ENCODE measurements at regions not wholly inside any gene's neighbourhood (a gene's known extent, or its start where the extent isn't known, plus 50 kb on each side); places are given as distances from the start of the nearest gene placed in this dataset.

DNA sequence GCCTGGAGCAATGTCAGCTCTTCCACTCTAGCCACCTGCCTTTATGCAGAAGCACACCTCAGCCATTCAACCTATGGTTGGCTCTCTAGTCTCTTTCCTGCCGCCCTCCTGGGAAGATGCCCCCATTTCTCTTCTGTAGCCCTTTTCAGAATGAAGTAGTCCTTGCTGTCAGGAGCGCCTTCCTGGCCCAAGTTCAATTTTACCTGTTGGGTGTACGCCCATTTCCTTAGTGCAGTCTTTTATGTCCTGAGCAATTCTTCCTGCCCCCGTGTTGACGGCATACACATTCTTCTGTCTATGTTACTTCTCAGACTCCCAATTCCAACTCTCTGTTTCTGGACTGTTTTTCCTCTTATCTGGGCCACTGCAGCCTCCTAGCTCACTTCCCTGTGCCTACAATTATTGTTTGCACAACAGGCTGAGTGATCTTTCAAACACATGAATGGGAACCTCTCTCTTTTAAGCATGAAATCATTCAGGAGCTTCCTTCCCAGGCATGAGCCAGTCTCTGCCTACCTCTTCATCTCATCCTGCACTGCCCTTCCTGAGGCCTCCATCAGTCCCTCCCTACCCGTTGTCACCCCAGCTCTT lies 389.2 kb downstream of the CD83 start:
- no peak overlapping the region for H3K27ac ChIP-seq (ENCODE audit: low read depth, low read length)
- ATAC-seq: peak; percentile 54
- Mint-ChIP-seq H3K36me3 (peaks cover 0 to 4% (median 0%) of the 10 kb centered on the region in 5 donors), H3K9me3 (peaks cover 0 to 3% (median 0%) of the 10 kb centered on the region in 11 donors), H3K27me3 (peaks cover 0 to under 1% (median 0%) of the 10 kb centered on the region in 5 donors), H3K4me1 (peaks cover 7 to 36% (median 24%) of the 10 kb centered on the region in 7 donors), H3K4me3 (peak overlapping the region in 7 of 10 donors; percentile 13 to 69 (median 53)), H3K27ac (peak overlapping the region in 6 of 9 donors; percentile 1 to 76 (median 13))
- no peaks in the 10 kb centered on the region for H3K36me3 ChIP-seq (ENCODE audit: control insufficient read depth in 2 of 3, insufficient read depth in 3 of 3, low read length in 3 of 3)
- no peak overlapping the region for H3K4me3 ChIP-seq (ENCODE audit: low read length)
- peak in 6 of 9 donors; percentile 12 to 53 (median 38) for DNase-seq
- H3K27me3 ChIP-seq (ENCODE audit: control insufficient read depth in 2 of 2, insufficient read depth in 2 of 2, low read length in 2 of 2): no peaks in the 10 kb centered on the region
- peaks cover 0 to 16% of the 10 kb centered on the region in 2 donors for H3K4me1 ChIP-seq (ENCODE audit: control insufficient read depth in 2 of 2, insufficient read depth in 2 of 2, low read length in 2 of 2)
- POLR2A ChIA-PET: no interaction called here
- CTCF ChIA-PET: interaction anchor here (0.6 kb wide), 1 partner anchor 14 kb away, joined by 3 read pairs; no protein-coding TSS in a partner anchor
- no peaks in the 10 kb centered on the region for H3K9me3 ChIP-seq (ENCODE audit: control insufficient read depth in 2 of 3, low read length in 3 of 3)
- intact Hi-C loops (cut with micrococcal nuclease): loop anchor here in 1 of 2 donors (5.0 kb wide), 1 partner anchor 294 kb away; no protein-coding TSS in a partner anchor

DNA sequence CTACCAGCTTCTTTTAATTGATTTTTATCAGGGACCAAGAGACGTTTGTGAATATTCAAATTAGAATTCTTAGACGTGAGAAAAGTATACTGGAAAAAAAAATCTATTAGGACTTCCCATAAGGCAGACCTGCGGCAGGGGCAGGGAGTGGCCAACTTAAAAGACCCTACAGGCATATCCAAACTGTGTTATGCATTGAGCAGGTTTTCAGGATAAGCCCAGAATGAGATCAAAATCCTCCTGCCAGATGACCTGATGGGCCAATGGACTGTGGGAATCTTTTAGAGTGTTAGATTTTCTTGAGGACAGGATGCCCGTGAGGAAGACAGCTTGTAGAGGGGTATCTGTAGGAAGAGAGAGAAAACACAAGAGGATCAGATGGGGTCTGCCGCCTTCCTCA lies 391.5 kb downstream of the CD83 start:
- peaks cover 0 to 3% (median 0%) of the 10 kb centered on the region in 5 donors for H3K27me3 Mint-ChIP-seq

DNA sequence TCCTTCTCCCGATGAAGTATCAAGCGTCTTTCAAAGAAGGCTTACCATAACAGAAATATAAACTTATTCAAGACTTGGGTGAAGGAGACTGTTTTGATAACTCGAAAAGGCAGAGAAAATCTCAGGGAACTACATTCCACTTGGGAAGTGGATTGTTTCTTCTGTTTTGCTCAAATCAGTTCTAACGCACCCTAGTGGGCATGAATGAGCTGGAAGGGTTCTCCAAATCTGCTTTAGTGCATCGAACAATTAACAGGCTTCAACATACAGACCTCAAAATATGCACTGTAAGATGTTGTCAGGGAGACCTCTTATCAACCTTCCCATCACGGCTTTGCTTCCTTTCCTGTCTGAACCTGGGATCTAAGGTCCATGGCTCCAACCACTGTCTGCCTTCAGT lies 392.5 kb downstream of the CD83 start:
- Histone ChIP-seq H3K36me3 (ENCODE audit: control insufficient read depth in 2 of 3, insufficient read depth in 3 of 3, low read length in 3 of 3) (no peaks in the 10 kb centered on the region), H3K4me1 (ENCODE audit: control insufficient read depth in 2 of 2, insufficient read depth in 2 of 2, low read length in 2 of 2) (peaks cover 0 to 16% of the 10 kb centered on the region in 2 donors), H3K4me3 (ENCODE audit: low read length) (no peak overlapping the region), H3K27ac (ENCODE audit: low read depth, low read length) (no peak overlapping the region), H3K9me3 (ENCODE audit: control insufficient read depth in 2 of 3, low read length in 3 of 3) (no peaks in the 10 kb centered on the region), H3K27me3 (ENCODE audit: control insufficient read depth in 2 of 2, insufficient read depth in 2 of 2, low read length in 2 of 2) (no peaks in the 10 kb centered on the region)
- H3K9me3 Mint-ChIP-seq: peaks cover 0 to 3% (median 0%) of the 10 kb centered on the region in 11 donors
- peaks cover 10 to 50% (median 24%) of the 10 kb centered on the region in 7 donors for H3K4me1 Mint-ChIP-seq
- no peak overlapping the region for H3K4me3 Mint-ChIP-seq
- ChIA-PET CTCF (no interaction called here), POLR2A (no interaction called here)
- peak overlapping the region in 2 of 9 donors; percentile 38 to 73 for H3K27ac Mint-ChIP-seq
- ATAC-seq (no peak), DNase-seq (no peak)
- H3K27me3 Mint-ChIP-seq: peaks cover 0 to 3% (median 0%) of the 10 kb centered on the region in 5 donors
- intact Hi-C loops (cut with micrococcal nuclease): no loop called here
- H3K36me3 Mint-ChIP-seq: peaks cover 0 to 2% (median 0%) of the 10 kb centered on the region in 5 donors

More for the DNA sequence above, 391.5 kb downstream of the CD83 start:
- H3K27ac ChIP-seq (ENCODE audit: low read depth, low read length): no peak overlapping the region
- H3K4me3 ChIP-seq (ENCODE audit: low read length): no peak overlapping the region
- POLR2A ChIA-PET: no interaction called here
- Mint-ChIP-seq H3K36me3 (peaks cover 0 to 2% (median 0%) of the 10 kb centered on the region in 5 donors), H3K4me1 (peaks cover 10 to 50% (median 24%) of the 10 kb centered on the region in 7 donors), H3K9me3 (peaks cover 0 to 3% (median 0%) of the 10 kb centered on the region in 11 donors), H3K4me3 (no peak overlapping the region), H3K27ac (no peak overlapping the region)
- intact Hi-C loops (cut with micrococcal nuclease): loop anchor here in 1 of 2 donors (5.0 kb wide), 1 partner anchor 297 kb away; no protein-coding TSS in a partner anchor
- no peaks in the 10 kb centered on the region for H3K36me3 ChIP-seq (ENCODE audit: control insufficient read depth in 2 of 3, insufficient read depth in 3 of 3, low read length in 3 of 3)
- CTCF ChIA-PET: no interaction called here
- no peaks in the 10 kb centered on the region for H3K27me3 ChIP-seq (ENCODE audit: control insufficient read depth in 2 of 2, insufficient read depth in 2 of 2, low read length in 2 of 2)
- H3K4me1 ChIP-seq (ENCODE audit: control insufficient read depth in 2 of 2, insufficient read depth in 2 of 2, low read length in 2 of 2): peaks cover 0 to 16% of the 10 kb centered on the region in 2 donors
- ATAC-seq (no peak), DNase-seq (no peak)
- no peaks in the 10 kb centered on the region for H3K9me3 ChIP-seq (ENCODE audit: control insufficient read depth in 2 of 3, low read length in 3 of 3)

DNA sequence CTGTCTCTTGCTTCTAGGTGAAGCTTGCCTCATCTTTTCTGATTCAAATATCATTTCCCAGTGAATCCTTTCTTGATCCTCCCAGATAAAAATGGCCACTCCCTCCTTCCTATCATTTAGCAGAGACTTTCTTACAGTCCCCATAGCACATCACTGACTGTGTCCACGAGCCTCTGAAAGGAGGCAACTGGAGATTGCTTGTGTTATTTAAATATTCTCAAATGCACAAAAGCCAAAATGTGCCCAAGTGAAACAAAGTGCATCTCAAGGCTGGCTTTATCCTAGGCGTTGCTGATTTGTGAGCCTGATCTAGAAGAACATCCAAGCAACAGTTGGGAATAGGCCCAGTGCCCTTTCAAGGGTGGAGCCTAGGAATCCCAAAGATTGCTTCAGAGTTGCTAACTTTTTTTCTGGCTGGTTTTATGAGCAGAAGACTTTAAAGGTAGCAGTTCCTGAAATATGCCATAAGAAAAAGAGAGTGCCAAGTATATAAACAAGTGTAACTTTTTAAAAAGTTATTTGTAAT lies 393.6 kb downstream of the CD83 start:
- no peaks in the 10 kb centered on the region for H3K9me3 ChIP-seq (ENCODE audit: control insufficient read depth in 2 of 3, low read length in 3 of 3)
- H3K27me3 Mint-ChIP-seq: peaks cover 0 to 3% (median 0%) of the 10 kb centered on the region in 5 donors
- H3K9me3 Mint-ChIP-seq: peaks cover 0 to 3% (median 0%) of the 10 kb centered on the region in 11 donors
- peaks cover 9 to 44% (median 20%) of the 10 kb centered on the region in 7 donors for H3K4me1 Mint-ChIP-seq
- H3K36me3 Mint-ChIP-seq: peaks cover 0 to 2% (median 0%) of the 10 kb centered on the region in 5 donors
- peaks cover 0 to 13% of the 10 kb centered on the region in 2 donors for H3K4me1 ChIP-seq (ENCODE audit: control insufficient read depth in 2 of 2, insufficient read depth in 2 of 2, low read length in 2 of 2)
- ChIA-PET POLR2A (no interaction called here), CTCF (no interaction called here)
- DNase-seq (no peak), ATAC-seq (no peak)
- H3K4me3 Mint-ChIP-seq: peak overlapping the region in 1 of 10 donors; percentile 6
- H3K27ac ChIP-seq (ENCODE audit: low read depth, low read length): no peak overlapping the region
- H3K27ac Mint-ChIP-seq: peak overlapping the region in 1 of 9 donors; percentile 38
- intact Hi-C loops (cut with micrococcal nuclease): no loop called here
- H3K36me3 ChIP-seq (ENCODE audit: control insufficient read depth in 2 of 3, insufficient read depth in 3 of 3, low read length in 3 of 3): no peaks in the 10 kb centered on the region
- H3K4me3 ChIP-seq (ENCODE audit: low read length): no peak overlapping the region
- H3K27me3 ChIP-seq (ENCODE audit: control insufficient read depth in 2 of 2, insufficient read depth in 2 of 2, low read length in 2 of 2): no peaks in the 10 kb centered on the region

DNA sequence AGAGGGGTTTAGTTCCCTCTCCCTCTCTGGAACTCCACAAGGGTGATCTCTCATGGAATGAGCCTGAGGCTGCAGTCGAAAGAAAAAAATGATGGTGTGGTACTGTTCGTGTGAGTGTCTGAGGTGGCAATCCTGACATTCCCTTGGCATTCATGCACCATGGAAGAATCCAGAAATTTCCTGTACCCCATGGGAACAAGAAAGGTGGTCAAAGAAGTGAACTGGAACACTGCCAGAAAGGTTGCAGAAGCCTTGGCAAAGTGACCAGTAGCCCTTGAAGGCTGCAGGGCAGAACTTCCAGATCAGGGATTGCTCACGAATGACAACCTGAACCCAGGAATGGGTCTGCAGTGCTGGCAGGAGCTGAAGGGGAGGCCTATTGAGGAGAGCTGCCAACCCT lies 394.7 kb downstream of the CD83 start:
- Histone ChIP-seq H3K4me1 (ENCODE audit: control insufficient read depth in 2 of 2, insufficient read depth in 2 of 2, low read length in 2 of 2) (peaks cover 0 to 1% of the 10 kb centered on the region in 2 donors), H3K9me3 (ENCODE audit: control insufficient read depth in 2 of 3, low read length in 3 of 3) (no peaks in the 10 kb centered on the region), H3K36me3 (ENCODE audit: control insufficient read depth in 2 of 3, insufficient read depth in 3 of 3, low read length in 3 of 3) (no peaks in the 10 kb centered on the region), H3K27ac (ENCODE audit: low read depth, low read length) (no peak overlapping the region), H3K27me3 (ENCODE audit: control insufficient read depth in 2 of 2, insufficient read depth in 2 of 2, low read length in 2 of 2) (no peaks in the 10 kb centered on the region), H3K4me3 (ENCODE audit: low read length) (no peak overlapping the region)
- DNase-seq (no peak), ATAC-seq (no peak)
- intact Hi-C loops (cut with micrococcal nuclease): no loop called here
- POLR2A ChIA-PET: no interaction called here
- Mint-ChIP-seq H3K36me3 (no peaks in the 10 kb centered on the region), H3K27me3 (peaks cover 0 to 3% (median 0%) of the 10 kb centered on the region in 5 donors), H3K4me3 (no peak overlapping the region), H3K4me1 (peaks cover 1 to 34% (median 9%) of the 10 kb centered on the region in 7 donors), H3K9me3 (no peaks in the 10 kb centered on the region), H3K27ac (peak overlapping the region in 1 of 9 donors; percentile 27)
- CTCF ChIA-PET: no interaction called here

DNA sequence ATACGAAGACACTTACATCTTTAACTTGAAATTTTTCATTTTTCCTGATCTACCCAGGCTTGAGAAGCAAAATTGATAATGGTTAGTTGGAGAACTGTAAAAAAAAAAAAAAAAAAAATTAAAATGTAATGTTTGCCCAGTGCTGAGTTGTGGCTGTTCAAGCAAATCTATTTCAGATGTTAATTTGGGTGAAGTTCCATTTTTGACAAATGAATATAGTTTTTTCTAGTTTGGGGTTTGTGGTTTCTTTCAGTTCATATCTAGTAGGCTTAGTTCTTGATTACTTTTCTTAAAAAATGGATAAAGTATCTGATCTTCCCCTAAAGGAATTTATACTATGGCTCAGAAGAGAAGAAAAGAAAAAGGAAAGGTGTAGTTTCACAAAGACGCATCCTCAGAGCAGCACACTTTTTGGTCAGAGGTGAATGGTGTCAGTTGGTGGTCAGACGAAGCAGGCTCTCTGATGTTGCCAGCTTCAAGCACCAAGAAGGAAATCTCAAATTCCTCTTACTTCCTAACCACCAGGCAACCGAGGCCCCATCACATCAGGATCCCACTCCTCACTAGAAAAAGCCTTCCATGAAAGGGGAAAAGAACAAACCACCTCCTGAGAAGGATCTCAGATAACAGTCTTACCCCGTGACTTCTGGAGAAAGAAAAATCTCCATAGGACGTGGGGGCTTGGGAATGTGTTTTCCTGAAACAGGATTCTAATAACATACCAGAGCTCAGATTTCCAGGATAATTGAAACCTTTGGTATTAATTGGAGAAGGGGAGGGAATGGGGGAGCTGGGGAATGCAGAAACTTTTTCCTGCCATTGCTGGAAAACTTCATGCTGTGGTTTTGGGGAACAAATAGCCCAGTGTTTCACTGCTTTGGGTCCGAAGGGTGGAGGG lies 396.2 kb downstream of the CD83 start:
- Mint-ChIP-seq H3K27me3 (peaks cover 0 to 3% (median 0%) of the 10 kb centered on the region in 5 donors), H3K4me1 (peaks cover 0 to 19% (median 5%) of the 10 kb centered on the region in 7 donors), H3K27ac (peak overlapping the region in 1 of 9 donors; percentile 9), H3K4me3 (no peak overlapping the region), H3K9me3 (no peaks in the 10 kb centered on the region), H3K36me3 (no peaks in the 10 kb centered on the region)
- Histone ChIP-seq H3K9me3 (ENCODE audit: control insufficient read depth in 2 of 3, low read length in 3 of 3) (no peaks in the 10 kb centered on the region), H3K27me3 (ENCODE audit: control insufficient read depth in 2 of 2, insufficient read depth in 2 of 2, low read length in 2 of 2) (no peaks in the 10 kb centered on the region), H3K36me3 (ENCODE audit: control insufficient read depth in 2 of 3, insufficient read depth in 3 of 3, low read length in 3 of 3) (no peaks in the 10 kb centered on the region), H3K4me1 (ENCODE audit: control insufficient read depth in 2 of 2, insufficient read depth in 2 of 2, low read length in 2 of 2) (no peaks in the 10 kb centered on the region), H3K27ac (ENCODE audit: low read depth, low read length) (no peak overlapping the region), H3K4me3 (ENCODE audit: low read length) (no peak overlapping the region)
- ATAC-seq: no peak
- ChIA-PET CTCF (no interaction called here), POLR2A (no interaction called here)
- no peak for DNase-seq
- intact Hi-C loops (cut with micrococcal nuclease): no loop called here

Data from naive thymus-derived CD4-positive, alpha-beta T cell (primary cell).